ENCODE measurements at regions not wholly inside any gene's neighbourhood (a gene's known extent, or its start where the extent isn't known, plus 50 kb on each side); places are given as distances from the start of the nearest gene placed in this dataset.
"Not testable (repeated sequence)": the region's sequence is repeated elsewhere in the genome, so short reads cannot be mapped to it uniquely, and the experiment has no call there.

DNA sequence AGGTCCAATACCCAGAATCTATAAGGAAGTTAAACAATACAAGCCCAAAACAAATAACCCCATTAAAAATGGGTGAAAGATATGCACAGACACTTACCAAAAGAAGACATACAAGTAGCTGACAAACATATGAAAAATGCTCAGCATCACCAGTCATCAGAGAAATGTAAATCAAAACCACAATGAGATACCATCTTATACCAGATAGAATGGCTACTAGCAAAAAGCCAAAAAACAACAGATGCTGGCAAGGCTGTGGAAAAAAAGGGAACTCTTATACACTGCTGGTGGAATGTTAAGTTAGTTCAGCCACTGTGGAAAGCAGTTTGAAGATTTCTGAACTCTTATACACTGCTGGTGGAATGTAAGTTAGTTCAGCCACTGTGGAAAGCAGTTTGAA lies 331.1 kb downstream of the KIF20B start:
- no peak for DNase-seq

DNA sequence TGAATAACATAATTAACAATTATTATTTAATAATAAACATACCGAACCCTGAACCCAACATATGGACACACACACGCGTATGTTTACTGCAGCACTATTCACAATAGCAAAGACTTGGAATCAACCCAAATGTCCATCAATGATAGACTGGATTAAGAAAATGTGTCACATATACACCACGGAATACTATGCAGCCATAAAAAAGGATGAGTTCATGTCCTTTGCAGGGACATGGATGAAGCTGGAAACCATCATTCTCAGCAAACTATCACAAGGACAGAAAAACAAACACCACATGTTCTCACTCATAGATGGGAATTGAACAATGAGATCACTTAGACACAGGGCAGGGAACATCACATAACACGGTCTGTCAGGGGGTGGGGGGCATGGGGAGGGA lies 333.5 kb downstream of the KIF20B start:
- not testable (repeated sequence) for DNase-seq

DNA sequence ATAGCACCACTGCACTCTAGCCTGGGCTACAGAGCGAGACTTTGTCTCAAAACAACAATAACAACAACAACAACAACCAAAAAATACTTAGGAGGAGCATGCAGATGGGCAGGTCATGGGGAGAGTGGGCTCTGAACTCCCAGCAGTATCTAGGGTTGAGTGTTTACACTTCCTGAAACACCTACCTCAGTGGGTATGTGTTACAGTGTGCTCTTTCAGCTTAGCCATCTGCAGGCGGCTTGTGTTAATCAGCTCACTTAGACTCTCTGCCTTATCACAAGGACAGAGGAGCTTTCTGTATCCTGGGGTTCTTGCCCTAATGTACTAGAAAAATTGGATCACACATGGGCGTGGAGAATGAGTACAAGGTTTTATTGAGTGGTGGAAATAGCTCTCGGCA lies 340.2 kb downstream of the KIF20B start:
- no peak for DNase-seq

DNA sequence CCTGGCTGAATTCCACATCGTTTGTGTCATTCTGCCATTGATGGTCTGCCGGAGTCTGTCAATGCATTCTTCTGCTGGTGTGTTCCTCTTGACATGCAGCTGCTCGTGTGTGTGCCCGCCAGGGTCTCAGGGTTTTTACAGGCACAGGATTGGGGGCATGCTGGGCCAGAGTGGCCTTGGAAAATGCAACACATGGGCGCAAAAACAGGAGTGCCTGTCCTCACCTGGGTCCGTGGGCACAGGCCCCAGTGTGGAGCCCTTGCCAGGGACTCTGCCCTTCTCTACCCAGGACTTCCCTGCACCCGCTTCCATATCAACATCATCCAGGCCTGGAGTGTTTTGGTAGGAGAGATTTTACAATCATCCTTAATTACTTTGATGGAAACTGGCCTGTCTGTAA lies 340.7 kb downstream of the KIF20B start:
- no peak for DNase-seq

DNA sequence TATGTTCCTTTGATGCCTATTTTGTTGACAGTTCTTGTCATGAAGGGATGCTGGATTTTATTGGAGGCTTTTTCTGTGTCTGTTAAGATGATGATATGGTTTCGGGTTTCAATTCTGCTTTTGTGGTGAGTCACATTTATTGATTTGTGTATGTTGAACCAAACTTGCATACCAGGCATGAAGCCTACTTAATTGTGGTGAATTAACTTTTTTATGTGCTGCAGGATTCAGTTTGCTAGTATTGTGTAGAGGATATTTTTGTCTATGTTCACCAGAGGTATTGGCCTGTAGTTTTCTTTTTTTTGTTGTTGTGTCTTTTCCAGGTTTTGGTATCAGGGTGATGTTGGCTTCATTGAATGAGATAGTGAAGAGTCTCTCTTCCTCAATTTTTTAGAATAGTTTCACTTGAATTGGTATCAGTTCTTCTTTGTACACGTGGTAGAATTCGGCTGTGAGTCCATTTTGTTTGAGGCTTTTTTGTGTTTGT lies 345.9 kb downstream of the KIF20B start:
- no peak for DNase-seq

DNA sequence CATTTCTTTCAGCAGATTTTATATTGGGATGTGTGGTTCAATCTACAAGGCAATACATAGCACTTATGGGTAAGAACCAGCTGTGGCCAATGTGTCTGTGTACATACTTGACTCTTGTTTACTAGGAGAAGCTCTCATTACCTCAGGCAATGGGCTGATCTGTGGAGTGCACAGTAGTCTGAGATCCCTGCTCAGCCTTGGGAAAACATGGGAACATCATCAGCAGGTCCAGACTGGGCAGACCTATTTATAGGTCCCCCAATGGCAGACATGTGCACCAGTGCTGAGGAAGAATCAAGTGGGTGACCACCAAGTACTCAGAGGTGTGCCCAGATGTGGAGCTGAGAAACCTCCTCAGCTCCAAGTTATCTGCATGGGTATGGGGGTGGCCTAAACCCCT lies 349.7 kb downstream of the KIF20B start:
- DNase-seq = no peak

DNA sequence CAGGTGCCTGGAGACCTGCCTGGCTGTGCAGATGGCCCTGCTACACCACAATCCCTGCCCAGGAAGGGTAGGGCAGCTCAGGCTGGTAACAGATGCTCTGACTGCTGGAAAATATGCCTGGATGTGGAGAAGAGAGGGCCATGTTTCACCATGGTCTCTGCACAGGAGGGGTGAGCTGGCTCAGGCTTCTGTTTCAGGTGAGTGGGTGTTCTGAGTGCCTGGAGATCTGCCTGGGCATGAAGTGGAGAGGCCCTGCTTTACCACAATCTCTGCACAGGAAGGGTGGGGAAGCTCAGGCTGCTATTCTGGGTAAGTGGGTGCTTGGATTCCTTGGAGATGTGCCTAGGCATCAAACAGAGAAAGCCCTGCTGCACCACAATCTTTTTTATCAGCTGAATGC lies 350.1 kb downstream of the KIF20B start:
- DNase-seq = no peak

DNA sequence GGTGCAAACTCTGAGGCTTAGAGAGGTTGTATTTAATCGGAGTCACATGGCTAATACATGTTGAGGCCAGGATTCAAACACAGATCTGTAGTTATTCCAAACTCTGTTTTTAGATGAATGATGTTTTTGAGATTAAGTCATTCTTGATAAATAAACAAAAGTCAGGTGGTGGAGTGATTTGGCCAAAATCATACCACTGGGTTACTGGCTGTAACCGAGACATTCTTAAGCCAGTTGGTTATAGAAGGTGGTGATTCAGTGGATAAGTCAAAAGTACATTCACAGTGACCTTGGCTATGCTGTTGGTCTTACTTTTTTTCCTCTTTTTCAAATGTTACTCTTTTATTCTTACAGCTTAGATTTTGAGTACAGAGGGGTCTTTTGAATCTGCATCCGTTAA lies 361.4 kb downstream of the KIF20B start:
- DNase-seq = no peak

DNA sequence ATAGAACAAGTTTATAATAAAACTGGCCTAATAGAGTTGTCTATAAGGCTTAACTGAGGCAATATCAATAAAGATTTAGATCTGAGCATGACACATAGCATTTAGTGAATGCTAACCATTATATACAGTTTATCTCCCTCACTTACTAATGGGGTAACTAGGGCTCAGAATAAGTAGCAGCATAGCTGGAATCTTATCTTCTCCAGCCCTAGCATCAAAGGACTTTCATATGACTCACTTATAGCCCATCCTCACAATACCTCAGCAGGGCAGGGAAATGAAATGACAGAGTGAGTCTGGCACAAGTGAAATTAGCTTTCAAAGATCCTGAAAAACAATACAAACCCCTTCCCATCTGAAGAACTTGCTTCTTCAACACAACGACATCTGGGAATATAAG lies 362.9 kb downstream of the KIF20B start:
- DNase-seq = no peak

DNA sequence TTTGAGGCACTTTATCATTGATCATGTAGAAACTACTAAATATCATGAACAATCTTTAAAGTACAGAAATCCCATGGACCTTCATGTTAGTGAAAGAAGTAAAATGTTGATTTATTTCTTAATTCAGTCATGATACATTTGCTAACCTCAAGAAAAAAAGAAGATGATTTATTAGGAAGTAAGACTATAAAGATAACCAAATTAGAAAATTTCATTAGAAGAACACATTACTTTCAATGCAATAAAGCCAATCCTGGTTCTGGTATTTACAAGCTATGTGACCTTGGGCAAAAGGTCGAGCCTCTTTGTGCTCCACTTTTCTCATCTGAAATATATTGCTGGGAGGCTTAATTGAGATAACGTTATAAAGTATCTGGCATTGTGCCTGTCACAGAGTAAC lies 365.0 kb downstream of the KIF20B start:
- DNase-seq = no peak

DNA sequence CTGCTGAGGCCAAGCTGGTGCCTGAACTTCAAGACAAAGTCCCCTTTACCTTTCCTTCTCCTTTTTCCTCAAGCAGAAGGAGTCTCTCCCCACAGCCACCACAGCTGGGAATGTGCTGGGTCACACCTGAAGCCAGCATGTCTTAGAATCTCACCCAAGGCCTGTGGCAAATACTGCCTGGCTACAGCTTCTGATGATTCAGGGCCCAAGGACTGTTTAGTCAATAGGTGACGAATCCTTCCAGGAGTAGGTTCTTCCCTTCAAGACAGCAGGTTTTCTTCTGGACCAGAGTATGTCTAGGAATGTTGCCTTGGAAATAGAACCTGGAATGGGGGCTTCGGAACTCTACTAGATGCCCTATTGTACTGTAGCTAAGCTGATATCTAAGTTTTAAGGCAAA lies 374.6 kb downstream of the KIF20B start:
- no peak for DNase-seq

DNA sequence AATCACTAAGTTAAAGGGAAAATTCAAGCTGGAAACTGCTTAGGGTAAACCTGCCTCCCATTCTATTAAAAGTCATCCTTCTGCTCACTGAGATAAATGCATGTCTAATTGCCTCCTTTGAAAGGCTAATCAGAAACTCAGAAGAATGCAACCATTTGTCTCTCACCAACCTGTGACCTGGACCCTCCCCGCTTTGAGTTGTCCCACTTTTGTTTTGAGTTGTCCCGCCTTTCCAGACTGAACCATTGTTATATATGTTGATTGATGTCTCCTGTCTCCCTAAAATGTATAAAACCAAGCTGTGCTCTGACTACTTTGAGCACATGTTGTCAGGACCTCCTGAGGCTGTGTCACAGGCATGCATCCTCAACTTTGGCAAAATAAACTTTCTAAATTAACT lies 378.4 kb downstream of the KIF20B start:
- DNase-seq = no peak

DNA sequence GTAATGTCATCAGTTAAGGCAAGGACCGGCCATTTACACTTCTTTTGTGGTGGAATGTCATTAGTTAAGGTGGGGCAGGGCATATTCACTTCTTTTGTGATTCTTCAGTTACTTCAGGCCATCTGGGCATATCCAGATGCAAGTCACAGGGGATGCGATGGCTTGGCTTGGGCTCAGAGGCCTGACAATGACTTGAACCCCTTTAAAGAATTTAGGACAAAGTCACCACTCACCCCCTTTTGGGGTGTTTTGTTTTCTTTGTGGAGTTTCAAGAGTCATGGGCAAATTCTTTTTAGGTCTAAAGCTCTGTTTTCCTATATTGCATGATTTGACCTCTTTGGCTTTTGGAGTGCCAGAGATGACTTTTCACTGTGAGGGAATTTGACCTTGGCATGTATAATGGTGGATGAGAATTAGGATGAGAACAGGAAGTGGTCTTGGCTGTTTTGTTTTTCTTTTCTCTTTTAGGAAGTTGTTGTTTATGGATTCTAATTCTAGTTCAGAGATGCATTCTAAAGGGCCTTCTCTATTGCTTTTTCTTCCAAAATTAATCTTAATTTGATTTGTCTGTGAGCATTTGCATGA lies 385.3 kb downstream of the KIF20B start:
- DNase-seq = not testable (repeated sequence)

DNA sequence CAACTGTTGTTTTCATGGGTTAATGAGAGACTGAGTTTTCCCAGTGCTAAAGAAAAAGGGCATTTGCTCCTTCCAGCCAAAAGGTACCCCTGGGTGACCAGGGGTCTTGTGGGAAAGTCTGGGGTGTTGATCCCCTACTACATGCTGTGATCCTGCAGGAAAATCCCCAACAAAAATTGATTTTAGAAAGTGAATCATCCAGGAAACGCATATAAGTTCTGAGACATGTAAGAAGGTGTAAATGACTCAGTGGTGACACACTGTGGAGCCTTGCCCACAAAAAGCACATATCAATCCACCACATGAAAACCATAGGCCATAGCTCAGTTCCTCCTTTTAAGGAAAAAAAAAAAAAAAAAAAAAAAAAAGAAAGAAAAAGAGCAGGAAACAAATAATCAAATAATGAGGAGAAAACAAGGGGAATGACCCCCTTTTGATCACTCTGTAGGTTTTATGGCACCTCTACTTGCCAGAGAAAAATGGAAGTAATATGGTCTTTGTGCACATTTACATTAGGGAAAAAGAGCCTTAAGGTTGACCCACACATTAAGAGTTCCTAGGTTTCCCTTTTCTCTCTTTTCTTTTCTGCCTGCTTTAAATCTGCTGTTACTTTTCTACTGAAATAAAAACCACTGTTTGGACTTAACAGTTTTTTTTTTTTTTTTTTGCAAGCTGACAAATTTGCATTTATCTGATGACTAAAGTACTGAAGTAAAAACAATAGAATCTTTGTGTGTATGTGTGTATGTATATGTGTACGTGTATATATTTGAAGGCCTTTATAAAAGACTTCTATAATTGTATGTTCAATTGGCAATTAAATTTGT lies 386.0 kb downstream of the KIF20B start:
- DNase-seq = no peak

DNA sequence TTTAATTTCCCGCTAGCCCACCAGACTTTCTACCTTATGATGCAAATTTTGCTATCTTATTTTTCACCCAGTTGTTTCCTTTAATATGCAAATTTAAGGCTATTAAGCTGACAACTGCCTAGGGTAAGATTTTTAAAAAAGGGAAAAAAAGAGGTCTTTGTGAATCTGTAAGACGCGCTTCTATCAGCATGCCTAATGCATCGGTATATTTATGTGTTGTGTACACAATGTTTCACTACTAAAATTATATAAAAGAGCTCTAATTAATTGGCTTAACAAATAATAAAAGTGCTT lies 386.6 kb downstream of the KIF20B start:
- no peak for DNase-seq

DNA sequence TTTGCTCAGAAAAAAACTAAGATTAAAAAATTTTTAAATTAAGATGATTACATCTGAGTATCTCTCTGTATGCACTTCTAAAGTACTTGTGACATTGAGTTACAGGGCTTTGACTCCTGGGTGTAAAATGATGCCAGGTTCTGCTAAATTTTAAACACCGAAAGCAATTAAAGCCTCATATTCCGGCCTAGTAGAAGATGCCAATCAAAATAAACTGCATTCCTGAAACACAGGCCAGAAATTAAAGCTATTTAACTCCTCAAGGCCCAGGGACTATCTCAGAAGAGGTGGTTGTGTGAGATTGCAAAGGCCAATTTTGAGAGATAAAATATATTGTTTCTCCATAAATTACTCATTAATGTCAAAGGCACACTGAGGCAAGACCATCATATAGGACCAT lies 388.3 kb downstream of the KIF20B start:
- no peak for DNase-seq

DNA sequence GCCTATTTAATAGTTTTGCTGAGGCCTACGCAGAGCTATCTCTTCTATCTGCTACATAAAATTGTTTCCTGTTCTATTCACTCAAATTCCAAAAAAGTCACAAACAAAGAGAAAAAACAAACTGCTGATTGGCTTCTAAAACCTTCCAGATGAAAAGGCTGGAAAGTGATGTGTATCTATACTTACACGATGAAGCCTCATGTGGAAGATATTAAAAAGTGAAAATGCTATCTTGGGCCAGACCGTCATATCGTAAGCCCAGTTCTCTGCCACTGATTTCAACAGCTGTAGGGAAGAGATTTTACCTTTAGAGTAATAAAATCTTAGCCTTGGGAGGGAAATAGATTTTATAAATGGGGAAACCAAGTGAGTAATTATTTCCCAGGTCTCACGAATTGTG lies 394.8 kb downstream of the KIF20B start:
- no peak for DNase-seq

DNA sequence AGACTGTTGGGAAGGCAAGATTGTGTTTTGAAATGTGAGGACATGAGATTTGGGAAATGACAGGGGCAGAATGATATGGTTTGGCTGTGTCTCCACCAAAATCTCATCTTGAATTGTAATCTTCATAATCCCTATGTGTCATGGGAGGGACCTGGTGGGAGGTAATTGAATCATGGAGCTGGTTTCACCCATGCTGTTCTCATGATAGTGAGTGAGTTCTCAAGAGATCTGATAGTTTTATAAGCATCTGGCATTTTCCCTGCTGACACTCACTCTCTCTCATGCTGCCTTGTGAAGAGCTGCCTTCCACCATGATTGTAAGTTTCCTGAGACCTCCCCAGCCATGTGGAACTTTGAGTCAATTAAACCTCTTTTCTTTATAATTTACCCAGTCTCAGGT lies 406.2 kb downstream of the KIF20B start:
- not testable (repeated sequence) for DNase-seq

DNA sequence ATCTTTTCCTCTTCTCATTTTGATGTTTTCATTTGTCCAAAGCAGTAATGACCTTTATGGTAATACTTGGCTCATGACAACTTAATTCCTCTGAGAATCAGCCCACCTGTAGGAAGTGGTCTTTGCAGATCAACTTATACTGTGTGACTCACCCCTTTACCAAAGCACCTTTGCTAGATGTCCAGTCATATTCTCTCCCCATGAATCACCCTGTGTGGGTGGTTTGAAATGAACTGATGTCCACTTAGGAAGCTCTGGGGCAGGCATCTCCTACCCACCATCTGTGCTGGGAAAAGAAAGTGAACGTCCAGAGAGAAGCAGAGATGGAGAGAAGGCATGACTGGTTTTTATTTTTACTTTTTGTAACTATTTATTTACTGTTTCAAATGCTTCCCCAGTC lies 410.3 kb downstream of the KIF20B start:
- no peak for DNase-seq

DNA sequence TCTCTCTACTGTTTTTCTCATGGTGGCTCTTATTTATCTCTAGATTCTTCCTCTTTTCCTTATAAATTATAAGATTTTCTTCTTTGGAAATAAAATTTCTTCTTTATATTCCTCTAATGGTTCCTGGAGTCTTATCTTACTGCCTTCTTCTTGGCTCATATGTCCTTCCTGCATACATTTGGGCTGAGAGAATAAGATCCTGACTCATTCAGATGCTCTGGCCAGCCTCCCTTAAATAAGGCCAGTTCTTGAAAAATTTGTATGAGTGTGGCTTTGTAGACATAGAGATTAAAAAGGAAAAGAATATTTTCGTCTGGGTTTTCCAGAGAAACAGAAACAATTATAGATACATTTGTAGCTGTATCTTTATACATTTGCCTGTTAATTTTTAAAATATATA lies 411.3 kb downstream of the KIF20B start:
- DNase-seq = no peak

DNA sequence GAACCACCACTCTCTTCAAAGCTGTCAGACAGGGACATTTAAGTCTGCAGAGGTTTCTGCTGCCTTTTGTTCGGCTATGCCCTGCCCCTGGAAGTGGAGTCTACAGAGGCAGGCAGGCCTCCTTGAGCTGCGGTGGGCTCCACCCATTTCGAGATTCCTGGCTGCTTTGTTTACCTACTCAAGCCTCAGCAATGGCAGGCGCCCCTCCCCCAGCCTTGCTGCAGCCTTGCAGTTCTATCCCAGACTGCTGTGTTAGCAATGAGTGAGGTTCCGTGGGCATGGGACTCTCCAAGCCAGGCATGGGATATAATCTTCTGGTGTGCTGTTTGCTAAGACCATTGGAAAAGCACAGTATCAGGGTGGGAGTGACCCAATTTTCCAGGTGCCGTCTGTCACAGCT lies 417.2 kb downstream of the KIF20B start:
- DNase-seq = not testable (repeated sequence)

DNA sequence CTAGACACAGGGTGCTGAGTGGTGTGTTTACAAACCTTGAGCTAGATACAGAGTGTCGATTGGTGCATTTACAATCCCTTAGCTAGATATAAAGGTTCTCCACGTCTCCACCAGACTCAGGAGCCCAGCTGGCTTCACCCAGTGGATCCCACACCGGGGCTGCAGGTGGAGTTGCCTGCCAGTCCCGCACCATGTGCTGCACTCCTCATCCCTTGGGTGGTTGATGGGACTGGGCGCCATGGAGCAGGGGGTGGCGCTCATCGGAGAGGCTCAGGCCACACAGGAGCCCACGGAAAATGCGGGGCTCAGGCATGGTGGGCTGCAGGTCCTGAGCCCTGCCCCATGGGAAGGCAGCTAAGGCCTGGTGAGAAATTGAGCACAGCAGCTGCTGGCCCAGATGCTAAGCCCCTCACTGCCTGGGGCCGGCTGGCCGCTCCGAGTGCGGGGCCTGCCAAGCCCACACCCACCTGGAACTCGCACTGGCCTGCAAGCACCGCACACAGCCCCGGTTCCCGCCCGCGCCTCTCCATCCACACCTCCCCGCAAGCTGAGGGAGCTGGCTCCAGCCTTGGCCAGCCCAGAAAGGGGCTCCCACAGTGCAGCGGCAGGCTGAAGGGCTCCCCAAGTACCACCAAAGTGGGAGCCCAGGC lies 418.4 kb downstream of the KIF20B start:
- not testable (repeated sequence) for DNase-seq

DNA sequence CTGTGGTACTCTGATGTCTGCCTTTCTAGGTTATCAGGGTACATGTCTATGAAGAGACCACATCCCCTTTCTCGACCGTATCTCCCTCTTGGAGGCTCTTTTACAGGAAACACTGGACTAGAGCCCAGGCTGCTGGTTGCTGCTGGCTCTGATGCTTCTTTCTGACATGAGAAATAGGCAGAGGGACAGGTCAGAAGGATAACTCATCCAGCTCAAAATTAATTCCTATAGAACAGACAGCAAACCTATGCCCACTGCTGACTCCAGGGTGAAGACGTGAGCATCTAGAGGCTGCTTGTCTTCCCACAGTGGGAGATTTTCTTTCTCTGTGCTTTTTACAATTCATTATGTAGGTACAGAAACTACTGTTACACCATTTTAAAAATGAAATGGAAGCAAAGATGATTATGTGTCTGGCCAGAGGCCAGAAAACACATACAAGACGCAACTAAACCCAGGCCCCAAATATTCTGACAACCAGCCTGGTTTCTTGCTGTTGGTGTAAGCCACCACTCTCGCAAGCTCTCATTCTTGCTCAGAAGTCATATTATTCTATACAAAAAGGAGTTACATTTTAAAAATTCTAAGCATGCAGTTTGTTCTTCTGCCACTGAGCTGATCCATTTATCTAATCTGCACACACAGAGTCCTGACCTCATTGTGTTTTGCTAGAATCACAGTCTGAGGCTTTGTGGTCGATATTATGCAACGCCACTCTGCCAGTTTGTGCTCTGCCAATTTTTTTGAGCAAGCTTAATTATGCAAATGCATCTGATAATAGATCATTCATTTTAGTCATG lies 424.3 kb downstream of the KIF20B start:
- DNase-seq = no peak

DNA sequence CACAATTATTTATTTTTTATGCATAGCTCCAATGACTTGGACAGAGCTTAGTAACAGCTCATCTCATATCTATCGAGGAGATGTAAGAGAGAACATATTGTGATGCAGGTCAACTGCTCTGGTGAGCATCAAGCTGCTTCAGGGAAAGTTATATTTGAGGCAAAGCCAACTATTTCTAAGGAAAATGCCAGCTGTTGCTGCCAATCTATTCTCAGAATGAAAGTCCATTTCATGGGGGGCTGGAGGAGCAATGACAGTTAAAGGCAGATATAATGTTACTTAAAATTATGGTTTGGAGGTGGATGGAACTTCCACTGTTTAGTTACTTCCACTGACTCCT lies 424.8 kb downstream of the KIF20B start:
- DNase-seq = no peak
